GM23248 (cell line): ENCODE measurements at regions not wholly inside any gene's neighbourhood (a gene's known extent, or its start where the extent isn't known, plus 50 kb on each side); places are given as distances from the start of the nearest gene placed in this dataset.

ENCODE experiments used
- DNase-seq: peaks from one replicate; pipeline ENCODE4 v3.0.0-alpha.2; 2015
- H2AFZ ChIP-seq: fragments of 200-600 bp; sonication (generic); 2 replicates; pipeline ENCODE4 v1.6.1; 2016; ENCODE audit warnings: antibody characterized with exemption
- H3F3A ChIP-seq: fragments of 200-600 bp; sonication (generic); 2 replicates; pipeline ENCODE4 v1.6.1; 2016; ENCODE audit warnings: mild to moderate bottlenecking, antibody characterized with exemption, mixed run types; ENCODE audit not compliant: insufficient read depth
- H3K27ac ChIP-seq: fragments of 200-600 bp; sonication (generic); 2 replicates; pipeline ENCODE4 v1.5.1; 2016; ENCODE audit warnings: mild to moderate bottlenecking
- H3K27me3 ChIP-seq: fragments of 200-600 bp; sonication (generic); replicated peaks from 2 replicates; pipeline ENCODE4 v1.6.1; 2016; ENCODE audit warnings: mild to moderate bottlenecking; ENCODE audit not compliant: insufficient read depth
- H3K36me3 ChIP-seq: fragments of 200-600 bp; sonication (generic); 2 replicates; pipeline ENCODE4 v1.6.1; 2016; ENCODE audit warnings: low read depth, mild to moderate bottlenecking
- H3K4me1 ChIP-seq: fragments of 200-600 bp; sonication (generic); 2 replicates; pipeline ENCODE4 v1.6.1; 2016; ENCODE audit warnings: mild to moderate bottlenecking; ENCODE audit not compliant: insufficient read depth
- H3K4me2 ChIP-seq: fragments of 200-600 bp; sonication (generic); one replicate; pipeline ENCODE4 v1.6.1; 2016; ENCODE audit warnings: mild to moderate bottlenecking; ENCODE audit not compliant: unreplicated experiment
- H3K4me3 ChIP-seq: fragments of 200-600 bp; sonication (generic); 2 replicates; pipeline ENCODE4 v1.5.1; 2016; ENCODE audit warnings: mild to moderate bottlenecking
- H3K79me2 ChIP-seq: fragments of 200-600 bp; sonication (generic); 2 replicates; pipeline ENCODE4 v1.6.1; 2016; ENCODE audit warnings: mild to moderate bottlenecking; ENCODE audit not compliant: insufficient read depth
- H3K9ac ChIP-seq: fragments of 200-600 bp; sonication (generic); 2 replicates; pipeline ENCODE4 v1.6.1; 2016; ENCODE audit warnings: mild to moderate bottlenecking
- H3K9me2 ChIP-seq: fragments of 200-600 bp; sonication (generic); 2 replicates; pipeline ENCODE4 v1.6.1; 2016; ENCODE audit warnings: mixed run types, mild to moderate bottlenecking, moderate library complexity; ENCODE audit not compliant: insufficient read depth
- H3K9me3 ChIP-seq: fragments of 200-600 bp; sonication (generic); one replicate; pipeline ENCODE4 v1.6.1; 2017; ENCODE audit warnings: low read depth
- H4K20me1 ChIP-seq: fragments of 200-600 bp; sonication (generic); 2 replicates; pipeline ENCODE4 v1.6.0; 2016; ENCODE audit not compliant: insufficient read depth
- EZH2 ChIP-seq: fragments of 200-600 bp; sonication (generic); IDR thresholded peaks from 2 replicates; pipeline ENCODE4 v1.6.1; 2018; ENCODE audit warnings: antibody characterized with exemption, mild to moderate bottlenecking; ENCODE audit not compliant: insufficient read depth, poor library complexity, severe bottlenecking
- EZH2phosphoT487 ChIP-seq: fragments of 200-600 bp; sonication (generic); IDR thresholded peaks from 2 replicates; pipeline ENCODE4 v1.6.1; 2018; ENCODE audit warnings: antibody characterized with exemption, moderate library complexity, mild to moderate bottlenecking, low read depth; ENCODE audit not compliant: insufficient read depth
- WGBS, 2 experiments: methylation state at CpG; one replicate each; pipeline ENCODE4 v1.1.6; 2015 to 2017; ENCODE audit warnings: low lambda C conversion rate in 2 of 2, low coverage in 1 of 2; ENCODE audit errors: missing lambda C conversion rate in 2 of 2; 5-methylcytosine and 5-hydroxymethylcytosine counted together
- in situ Hi-C: fragments of 300-500 bp; cut with MboI; formaldehyde crosslinking; loops from 2 replicates; pipeline ENCODE4 v1.15.0; 2020

DNA sequence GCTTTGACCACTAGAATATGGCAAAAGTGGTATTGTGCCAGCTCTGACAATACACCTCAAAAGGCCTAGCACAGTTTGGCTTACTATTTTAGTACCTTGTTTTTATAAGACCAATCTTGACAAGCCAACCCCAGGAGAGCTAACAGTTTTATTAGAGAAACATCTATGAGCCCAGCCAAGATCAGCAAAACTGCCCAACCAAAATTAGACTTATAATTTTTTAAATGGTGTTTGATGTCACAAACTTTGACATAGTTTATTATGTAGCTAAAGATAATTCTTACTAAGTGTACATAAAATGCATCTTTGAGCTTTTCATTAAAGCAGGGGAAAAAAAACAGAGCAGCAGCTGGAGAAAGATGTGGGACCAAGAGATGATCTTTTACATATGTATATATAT lies 537.5 kb downstream of the ZPLD1 start:
- H3K36me3 ChIP-seq: no peaks in the 10 kb centered on the region
- in situ Hi-C loops: no loop called here
- no peak overlapping the region for H3K27ac ChIP-seq
- TF ChIP-seq EZH2phosphoT487 (no peak), EZH2 (no peak)
- no peak for DNase-seq
- no peaks in the 10 kb centered on the region for H3K9me2 ChIP-seq
- H3K9ac ChIP-seq: no peak overlapping the region
- no peaks in the 10 kb centered on the region for H4K20me1 ChIP-seq
- no peak overlapping the region for H2AFZ ChIP-seq
- no peak overlapping the region for H3K4me3 ChIP-seq
- H3F3A ChIP-seq: no peaks in the 10 kb centered on the region
- no peak overlapping the region for H3K4me2 ChIP-seq
- H3K79me2 ChIP-seq: no peaks in the 10 kb centered on the region
- no peaks in the 10 kb centered on the region for H3K4me1 ChIP-seq
- H3K27me3 ChIP-seq: no peaks in the 10 kb centered on the region
- no peaks in the 10 kb centered on the region for H3K9me3 ChIP-seq

- no peaks in the 10 kb centered on the region for H3K9me3 ChIP-seq
- no peak overlapping the region for H3K9ac ChIP-seq
- DNase-seq: no peak
- WGBS, 2 experiments: 19 to 31% methylated on average over 2 of the region's 2 CpGs
- H3F3A ChIP-seq: peaks cover 2% of the 10 kb centered on the region; the same call in 1 of the 2 replicates
- no peaks in the 10 kb centered on the region for H3K36me3 ChIP-seq
- H3K4me1 ChIP-seq: 0 out of 2 replicates have a peak, but pooled peaks cover 2% of the 10 kb centered on the region
- H4K20me1 ChIP-seq: no peaks in the 10 kb centered on the region
- in situ Hi-C loops: no loop called here
- no peak overlapping the region for H3K4me3 ChIP-seq
- H3K79me2 ChIP-seq: no peaks in the 10 kb centered on the region
- no peak overlapping the region for H3K27ac ChIP-seq
- H3K9me2 ChIP-seq: no peaks in the 10 kb centered on the region
- H3K27me3 ChIP-seq: no peaks in the 10 kb centered on the region
- H2AFZ ChIP-seq: no peak overlapping the region
- TF ChIP-seq EZH2phosphoT487 (no peak), EZH2 (no peak)
- no peak overlapping the region for H3K4me2 ChIP-seq
Measured at GRCh38 chr3:102974333-102974732, 539.5 kb downstream of the ZPLD1 start.

DNA sequence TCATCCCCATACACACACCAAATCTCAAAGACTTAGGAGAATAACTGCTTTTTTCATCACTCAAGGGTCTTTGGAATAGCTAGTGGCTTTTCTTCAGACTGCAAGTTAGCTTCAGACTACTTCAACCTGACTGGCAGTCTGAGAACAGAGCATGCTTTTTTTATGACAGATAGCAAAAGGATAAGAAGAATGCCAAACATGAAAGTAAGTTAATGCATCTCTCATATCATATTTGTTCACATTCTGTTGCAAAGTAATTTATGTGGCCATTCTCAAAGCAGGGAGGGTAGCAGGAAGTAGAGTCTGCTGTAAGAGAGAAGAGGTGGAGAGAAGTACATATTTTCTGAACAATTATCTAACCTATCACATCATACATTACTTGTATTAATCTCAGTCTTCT lies 544.4 kb downstream of the ZPLD1 start:
- TF ChIP-seq EZH2phosphoT487 (no peak), EZH2 (no peak)

GRCh38 chr3:102979682-102980354 lies 545.0 kb downstream of the ZPLD1 start:
- Histone ChIP-seq H2AFZ (no peak overlapping the region), H3K9ac (no peak overlapping the region), H3K4me2 (peak overlapping the region; percentile 27), H3K79me2 (no peaks in the 10 kb centered on the region), H4K20me1 (no peaks in the 10 kb centered on the region), H3K9me2 (no peaks in the 10 kb centered on the region), H3K36me3 (no peaks in the 10 kb centered on the region), H3K4me3 (no peak overlapping the region), H3F3A (peaks cover 7% of the 10 kb centered on the region; the same call in 1 of the 2 replicates), H3K27ac (no peak overlapping the region), H3K4me1 (peaks cover 9% of the 10 kb centered on the region), H3K27me3 (no peaks in the 10 kb centered on the region), H3K9me3 (no peaks in the 10 kb centered on the region)
- peak; percentile 93 for DNase-seq
- WGBS, 2 experiments: 22% methylated on average over 4 of the region's 4 CpGs
- in situ Hi-C loops: no loop called here
- no peak for TF ChIP-seq EZH2phosphoT487
- TF ChIP-seq EZH2: no peak

More for the DNA sequence above, 544.4 kb downstream of the ZPLD1 start:
- DNase-seq: no peak
- Histone ChIP-seq H3K9me3 (no peaks in the 10 kb centered on the region), H3K4me2 (no peak overlapping the region), H3K79me2 (no peaks in the 10 kb centered on the region), H3K27me3 (no peaks in the 10 kb centered on the region), H3F3A (peaks cover 7% of the 10 kb centered on the region; the same call in 1 of the 2 replicates), H3K9ac (no peak overlapping the region), H3K9me2 (no peaks in the 10 kb centered on the region), H3K27ac (no peak overlapping the region), H2AFZ (no peak overlapping the region), H4K20me1 (no peaks in the 10 kb centered on the region), H3K36me3 (no peaks in the 10 kb centered on the region), H3K4me1 (peaks cover 9% of the 10 kb centered on the region), H3K4me3 (no peak overlapping the region)
- in situ Hi-C loops: no loop called here

- Histone ChIP-seq H4K20me1 (no peaks in the 10 kb centered on the region), H3K27me3 (no peaks in the 10 kb centered on the region), H3K9me2 (no peaks in the 10 kb centered on the region), H3K4me3 (no peak overlapping the region), H2AFZ (no peak overlapping the region), H3K79me2 (no peaks in the 10 kb centered on the region), H3K27ac (no peak overlapping the region), H3K9me3 (no peaks in the 10 kb centered on the region), H3K4me1 (peaks cover 9% of the 10 kb centered on the region), H3K9ac (no peak overlapping the region), H3F3A (peaks cover 7% of the 10 kb centered on the region; the same call in 1 of the 2 replicates), H3K36me3 (no peaks in the 10 kb centered on the region), H3K4me2 (peak overlapping the region; percentile 27)
- no peak for DNase-seq
- 0% methylated on average over 1 of the region's 1 CpG for WGBS, 2 experiments
- no peak for TF ChIP-seq EZH2
- no peak for TF ChIP-seq EZH2phosphoT487
- in situ Hi-C loops: no loop called here
Measured at GRCh38 chr3:102980355-102980696, 545.5 kb downstream of the ZPLD1 start.
